ENCODE measurements at regions not wholly inside any gene's neighbourhood (a gene's known extent, or its start where the extent isn't known, plus 50 kb on each side); places are given as distances from the start of the nearest gene placed in this dataset.

DNA sequence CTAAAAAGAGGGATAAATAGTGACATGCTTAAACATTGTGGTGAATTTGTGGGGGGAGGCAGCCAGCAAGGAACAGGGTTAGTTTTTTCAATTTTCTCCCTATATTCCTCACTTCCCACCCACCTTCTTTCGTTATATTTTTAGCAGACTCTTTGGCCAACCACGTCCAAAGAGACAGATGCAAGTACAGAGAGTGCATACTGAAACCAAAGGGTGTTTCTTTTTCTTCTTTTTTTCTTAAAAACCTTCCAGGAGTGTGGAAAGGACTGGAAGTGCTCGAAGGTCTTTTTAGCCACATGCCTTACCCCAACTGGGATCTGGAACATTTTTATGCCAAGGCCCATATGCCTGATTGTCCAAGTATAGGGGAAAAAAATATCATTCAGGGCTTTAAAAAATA is 59.0 kb downstream of the TNP1 start:
- H3K4me3 ChIP-seq (ENCODE audit: low read depth, poor library complexity, severe bottlenecking), result no peak overlapping the region
- intact Hi-C loops (cut with DNase I; ENCODE audit: low total_unique reads), result loop anchor here (10.0 kb wide), 1 partner anchor 1824 kb away; no protein-coding TSS in a partner anchor
- no peak for DNase-seq (ENCODE audit: low spot score in 2 of 2)
- WGBS, 2 donors, result 45% methylated on average over 3 of the region's 3 CpGs
- TF ChIP-seq, protein P1, sequence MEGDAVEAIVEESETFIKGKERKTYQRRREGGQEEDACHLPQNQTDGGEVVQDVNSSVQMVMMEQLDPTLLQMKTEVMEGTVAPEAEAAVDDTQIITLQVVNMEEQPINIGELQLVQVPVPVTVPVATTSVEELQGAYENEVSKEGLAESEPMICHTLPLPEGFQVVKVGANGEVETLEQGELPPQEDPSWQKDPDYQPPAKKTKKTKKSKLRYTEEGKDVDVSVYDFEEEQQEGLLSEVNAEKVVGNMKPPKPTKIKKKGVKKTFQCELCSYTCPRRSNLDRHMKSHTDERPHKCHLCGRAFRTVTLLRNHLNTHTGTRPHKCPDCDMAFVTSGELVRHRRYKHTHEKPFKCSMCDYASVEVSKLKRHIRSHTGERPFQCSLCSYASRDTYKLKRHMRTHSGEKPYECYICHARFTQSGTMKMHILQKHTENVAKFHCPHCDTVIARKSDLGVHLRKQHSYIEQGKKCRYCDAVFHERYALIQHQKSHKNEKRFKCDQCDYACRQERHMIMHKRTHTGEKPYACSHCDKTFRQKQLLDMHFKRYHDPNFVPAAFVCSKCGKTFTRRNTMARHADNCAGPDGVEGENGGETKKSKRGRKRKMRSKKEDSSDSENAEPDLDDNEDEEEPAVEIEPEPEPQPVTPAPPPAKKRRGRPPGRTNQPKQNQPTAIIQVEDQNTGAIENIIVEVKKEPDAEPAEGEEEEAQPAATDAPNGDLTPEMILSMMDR (IDR thresholded peaks at IDR 0.05), result no peak
- TF ChIP-seq POLR2A (IDR thresholded peaks at IDR 0.05), result no peak

DNA sequence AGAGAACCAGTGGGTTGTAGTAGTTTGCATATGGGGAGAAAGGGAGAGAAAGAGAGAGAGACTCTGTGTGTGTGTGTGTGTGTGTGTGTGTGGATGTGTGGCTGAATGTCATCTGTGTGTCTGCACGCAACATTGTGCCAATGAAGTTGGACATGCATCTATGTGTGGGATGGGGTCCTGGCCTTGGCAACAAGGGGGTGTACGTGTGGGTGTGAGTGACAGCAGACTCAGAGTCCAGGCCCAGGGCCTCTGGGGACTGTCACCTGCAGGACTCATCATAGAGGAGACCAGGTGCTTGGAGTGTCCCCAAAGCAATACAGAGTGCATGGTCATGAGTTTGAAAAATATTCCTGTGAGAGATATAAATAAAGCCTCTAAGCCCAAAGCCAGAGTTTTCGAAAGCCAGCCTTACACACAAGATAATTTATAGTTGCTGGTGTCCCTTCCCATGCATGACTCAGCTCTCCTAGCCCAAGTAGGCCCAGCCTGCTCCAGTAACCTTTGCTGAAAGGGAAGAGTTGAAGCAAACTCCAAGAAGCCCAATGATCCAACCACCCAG is 59.9 kb downstream of the TNP1 start:
- intact Hi-C loops (cut with DNase I; ENCODE audit: low total_unique reads), result loop anchor here (10.0 kb wide), 1 partner anchor 1825 kb away; no protein-coding TSS in a partner anchor
- 53 to 55% methylated on average over 3 of the region's 3 CpGs for WGBS, 2 donors
- no peak for TF ChIP-seq POLR2A (IDR thresholded peaks at IDR 0.05)
- TF ChIP-seq, protein P1 (IDR thresholded peaks at IDR 0.05), result no peak
- no peak overlapping the region for H3K4me3 ChIP-seq (ENCODE audit: low read depth, poor library complexity, severe bottlenecking)
- peak in 1 of 2 donors; percentile 63 for DNase-seq (ENCODE audit: low spot score in 2 of 2)

DNA sequence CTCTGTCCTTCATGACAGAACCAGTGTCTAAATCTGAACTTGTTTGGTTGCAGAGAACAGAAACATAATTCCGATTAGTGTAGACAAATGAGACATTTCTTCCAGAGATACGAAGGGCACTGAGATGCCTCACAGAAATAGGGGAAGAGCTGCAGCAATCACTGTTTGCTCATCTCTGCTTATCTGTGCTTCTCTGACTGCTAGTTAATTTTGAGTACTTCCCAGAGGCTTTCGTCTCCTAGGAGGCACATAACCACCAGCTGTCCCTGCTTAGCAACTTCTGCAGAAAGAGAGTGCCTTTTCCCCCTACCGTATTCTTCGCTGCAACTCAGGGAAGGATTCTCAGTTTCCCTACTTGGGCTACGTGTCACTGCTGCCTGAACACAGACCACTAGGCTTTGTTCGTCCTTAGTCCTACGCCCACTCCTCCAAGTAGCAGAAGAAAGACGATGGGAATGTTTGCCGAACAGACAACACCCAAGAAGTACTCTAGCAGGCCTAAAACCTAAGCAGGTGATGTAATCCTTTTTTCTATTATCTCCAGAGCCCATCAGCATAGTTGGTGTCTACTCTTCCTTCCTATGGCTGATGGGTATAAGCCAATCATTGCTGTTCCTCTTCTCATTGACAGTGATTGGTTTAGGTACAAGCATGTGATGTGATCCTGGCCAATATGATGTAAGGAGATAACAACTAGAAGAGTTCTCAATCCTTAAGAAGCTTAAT is 63.6 kb downstream of the TNP1 start:
- TF ChIP-seq, protein P1 (IDR thresholded peaks at IDR 0.05), result no peak
- TF ChIP-seq POLR2A (IDR thresholded peaks at IDR 0.05), result no peak
- no peak for DNase-seq (ENCODE audit: low spot score in 2 of 2)
- H3K4me3 ChIP-seq (ENCODE audit: low read depth, poor library complexity, severe bottlenecking), result no peak overlapping the region
- intact Hi-C loops (cut with DNase I; ENCODE audit: low total_unique reads), result no loop called here
- WGBS, 2 donors, result 93 to 95% methylated on average over 10 of the region's 10 CpGs

DNA sequence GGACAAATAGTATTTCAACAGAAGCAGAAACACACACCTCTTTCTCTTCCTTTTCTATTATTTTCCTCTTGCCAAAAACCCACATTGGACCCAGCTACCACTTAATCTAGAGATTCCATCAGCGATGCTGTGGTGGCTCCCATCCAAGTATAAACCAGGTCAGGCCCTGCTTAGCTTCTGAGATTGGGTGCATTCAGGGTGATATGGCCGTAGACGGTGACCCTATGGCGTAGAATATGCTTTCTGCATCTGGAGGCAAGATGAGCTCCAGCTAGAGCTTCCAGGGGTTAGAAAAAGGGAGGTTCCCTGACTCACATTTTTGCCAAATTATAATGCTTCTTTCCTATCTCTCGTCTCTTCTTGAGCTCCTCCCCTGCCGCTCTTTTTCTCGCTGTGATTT is 66.5 kb downstream of the TNP1 start:
- intact Hi-C loops (cut with DNase I; ENCODE audit: low total_unique reads), result no loop called here
- no peak for TF ChIP-seq POLR2A (IDR thresholded peaks at IDR 0.05)
- TF ChIP-seq, protein P1 (IDR thresholded peaks at IDR 0.05), result no peak
- 69 to 73% methylated on average over 7 of the region's 7 CpGs for WGBS, 2 donors
- H3K4me3 ChIP-seq (ENCODE audit: low read depth, poor library complexity, severe bottlenecking), result no peak overlapping the region
- no peak for DNase-seq (ENCODE audit: low spot score in 2 of 2)

DNA sequence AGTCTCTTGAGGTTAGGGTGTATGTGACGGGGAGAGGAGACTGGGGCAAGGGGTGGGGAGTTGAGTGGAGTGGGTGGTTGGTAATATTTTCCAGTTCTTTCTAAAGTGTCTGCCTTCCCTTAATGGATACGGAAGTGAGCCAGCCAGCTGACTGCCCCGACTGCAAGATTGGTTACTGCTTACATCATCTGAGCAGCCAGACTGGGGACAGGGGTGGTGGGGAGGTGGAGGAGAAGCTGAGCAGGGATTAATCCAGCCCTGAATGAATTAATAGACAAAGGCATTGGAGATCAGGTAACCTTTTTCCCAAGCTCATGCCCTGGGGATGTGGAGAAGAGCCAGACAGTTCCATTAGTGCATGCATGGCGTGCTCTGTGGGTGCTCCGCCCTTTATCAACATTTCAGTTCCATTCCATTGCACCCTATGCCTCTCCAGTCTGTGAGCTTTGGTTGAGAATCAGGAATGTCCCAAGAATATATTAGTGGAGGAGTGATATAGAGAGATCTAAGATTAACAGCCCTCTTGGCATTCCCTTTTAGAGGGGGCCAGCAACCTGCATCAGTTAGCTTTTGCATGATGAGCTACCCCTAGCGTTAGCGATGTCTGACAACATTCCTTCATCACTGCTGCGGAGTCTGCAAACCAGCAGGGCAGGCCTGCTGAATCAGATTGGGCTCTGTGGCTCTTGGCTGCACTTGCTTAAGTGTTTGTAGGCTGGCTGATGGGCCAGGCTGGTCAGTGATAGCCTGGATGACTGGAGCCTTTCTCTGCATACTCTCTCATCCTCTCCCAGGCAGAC is 67.4 kb downstream of the TNP1 start:
- peak; percentile 64 to 90 for DNase-seq (ENCODE audit: low spot score in 2 of 2)
- WGBS, 2 donors, result 30 to 31% methylated on average over 8 of the region's 8 CpGs
- intact Hi-C loops (cut with DNase I; ENCODE audit: low total_unique reads), result no loop called here
- no peak for TF ChIP-seq POLR2A (IDR thresholded peaks at IDR 0.05)
- TF ChIP-seq, protein P1 (IDR thresholded peaks at IDR 0.05), result no peak
- H3K4me3 ChIP-seq (ENCODE audit: low read depth, poor library complexity, severe bottlenecking), result no peak overlapping the region

All from lower leg skin (tissue), 4 donors.